ENCODE measurements at regions not wholly inside any gene's neighbourhood (a gene's known extent, or its start where the extent isn't known, plus 50 kb on each side); places are given as distances from the start of the nearest gene placed in this dataset.

- TF ChIP-seq CTCF (IDR thresholded peaks at IDR 0.05; ENCODE audit: unreplicated experiment): no peak
- no peak overlapping the region for H3K27ac Mint-ChIP-seq
- no peaks in the 10 kb centered on the region for H3K27me3 Mint-ChIP-seq
Measured at GRCh38 chr5:125143011-125143410, 396.6 kb upstream of the ZNF608 start.

GRCh38 chr5:125148076-125148475 is 401.6 kb upstream of the ZNF608 start:
- no peak for TF ChIP-seq CTCF (IDR thresholded peaks at IDR 0.05; ENCODE audit: unreplicated experiment)
- H3K9me3 Mint-ChIP-seq (ENCODE audit: low read depth): no peaks in the 10 kb centered on the region
- no peak for DNase-seq (ENCODE audit: low spot score, unreplicated experiment)
- no peak overlapping the region for H3K27ac Mint-ChIP-seq
- no peaks in the 10 kb centered on the region for H3K36me3 Mint-ChIP-seq (ENCODE audit: insufficient read depth)
- no peak overlapping the region for H3K4me3 Mint-ChIP-seq (ENCODE audit: low read depth)
- H3K27me3 Mint-ChIP-seq: no peaks in the 10 kb centered on the region
- H3K4me1 Mint-ChIP-seq (ENCODE audit: low read depth): peaks cover 25% of the 10 kb centered on the region

More at GRCh38 chr5:125143011-125143410, 396.6 kb upstream of the ZNF608 start:
- no peak overlapping the region for H3K4me3 Mint-ChIP-seq (ENCODE audit: low read depth)
- H3K36me3 Mint-ChIP-seq (ENCODE audit: insufficient read depth): no peaks in the 10 kb centered on the region
- peaks cover 1% of the 10 kb centered on the region for H3K4me1 Mint-ChIP-seq (ENCODE audit: low read depth)
- H3K9me3 Mint-ChIP-seq (ENCODE audit: low read depth): peaks cover 5% of the 10 kb centered on the region
- no peak for DNase-seq (ENCODE audit: low spot score, unreplicated experiment)

GRCh38 chr5:125148706-125149105 is 402.3 kb upstream of the ZNF608 start:
- Mint-ChIP-seq H3K36me3 (ENCODE audit: insufficient read depth) (no peaks in the 10 kb centered on the region), H3K4me1 (ENCODE audit: low read depth) (peaks cover 30% of the 10 kb centered on the region), H3K27me3 (no peaks in the 10 kb centered on the region)

GRCh38 chr5:125149110-125149509 is 402.7 kb upstream of the ZNF608 start:
- no peaks in the 10 kb centered on the region for H3K9me3 Mint-ChIP-seq (ENCODE audit: low read depth)
- TF ChIP-seq CTCF (IDR thresholded peaks at IDR 0.05; ENCODE audit: unreplicated experiment): no peak
- no peak overlapping the region for H3K27ac Mint-ChIP-seq
- H3K27me3 Mint-ChIP-seq: no peaks in the 10 kb centered on the region
- DNase-seq (ENCODE audit: low spot score, unreplicated experiment): no peak
- H3K4me1 Mint-ChIP-seq (ENCODE audit: low read depth): peaks cover 30% of the 10 kb centered on the region
- no peaks in the 10 kb centered on the region for H3K36me3 Mint-ChIP-seq (ENCODE audit: insufficient read depth)
- H3K4me3 Mint-ChIP-seq (ENCODE audit: low read depth): no peak overlapping the region

More at GRCh38 chr5:125148706-125149105, 402.3 kb upstream of the ZNF608 start:
- no peak for TF ChIP-seq CTCF (IDR thresholded peaks at IDR 0.05; ENCODE audit: unreplicated experiment)
- H3K27ac Mint-ChIP-seq: no peak overlapping the region
- no peaks in the 10 kb centered on the region for H3K9me3 Mint-ChIP-seq (ENCODE audit: low read depth)
- no peak overlapping the region for H3K4me3 Mint-ChIP-seq (ENCODE audit: low read depth)
- no peak for DNase-seq (ENCODE audit: low spot score, unreplicated experiment)

GRCh38 chr5:125149527-125149926 is 403.1 kb upstream of the ZNF608 start:
- H3K27ac Mint-ChIP-seq: no peak overlapping the region
- H3K4me3 Mint-ChIP-seq (ENCODE audit: low read depth): no peak overlapping the region
- H3K27me3 Mint-ChIP-seq: no peaks in the 10 kb centered on the region
- H3K9me3 Mint-ChIP-seq (ENCODE audit: low read depth): no peaks in the 10 kb centered on the region
- H3K36me3 Mint-ChIP-seq (ENCODE audit: insufficient read depth): no peaks in the 10 kb centered on the region
- peaks cover 30% of the 10 kb centered on the region for H3K4me1 Mint-ChIP-seq (ENCODE audit: low read depth)
- TF ChIP-seq CTCF (IDR thresholded peaks at IDR 0.05; ENCODE audit: unreplicated experiment): no peak
- no peak for DNase-seq (ENCODE audit: low spot score, unreplicated experiment)
